ENCODE measurements at regions not wholly inside any gene's neighbourhood (a gene's known extent, or its start where the extent isn't known, plus 50 kb on each side); places are given as distances from the start of the nearest gene placed in this dataset.
"Not testable (repeated sequence)": the region's sequence is repeated elsewhere in the genome, so short reads cannot be mapped to it uniquely, and the experiment has no call there.

GRCh38 chr5:18270635-18271338 lies 636.5 kb downstream of the TAF11L14 start:
- no peak for DNase-seq

GRCh38 chr5:18276939-18277338 lies 642.7 kb downstream of the TAF11L14 start:
- no peak for DNase-seq

GRCh38 chr5:18281947-18282581 lies 647.8 kb downstream of the TAF11L14 start:
- no peak for DNase-seq

GRCh38 chr5:18285257-18285656 lies 651.0 kb downstream of the TAF11L14 start:
- DNase-seq = no peak

GRCh38 chr5:18292146-18292545 lies 657.9 kb downstream of the TAF11L14 start:
- no peak for DNase-seq

- not testable (repeated sequence) for DNase-seq
Observed at GRCh38 chr5:18295696-18296095, 661.4 kb downstream of the TAF11L14 start.

GRCh38 chr5:18299166-18299565 lies 664.9 kb downstream of the TAF11L14 start:
- DNase-seq = no peak

GRCh38 chr5:18305288-18305924 lies 671.1 kb downstream of the TAF11L14 start:
- no peak for DNase-seq

- no peak for DNase-seq
Observed at GRCh38 chr5:18311266-18311665, 677.0 kb downstream of the TAF11L14 start.

- no peak for DNase-seq
Observed at GRCh38 chr5:18312016-18312415, 677.8 kb downstream of the TAF11L14 start.

GRCh38 chr5:18314192-18314778 lies 680.0 kb downstream of the TAF11L14 start:
- DNase-seq = no peak

GRCh38 chr5:18321262-18321942 lies 687.1 kb downstream of the TAF11L14 start:
- no peak for DNase-seq

- DNase-seq = no peak
Observed at GRCh38 chr5:18323891-18324290, 689.6 kb downstream of the TAF11L14 start.

- DNase-seq = no peak
Observed at GRCh38 chr5:18325431-18325830, 691.2 kb downstream of the TAF11L14 start.

GRCh38 chr5:18329328-18329727 lies 695.1 kb downstream of the TAF11L14 start:
- no peak for DNase-seq

- no peak for DNase-seq
Observed at GRCh38 chr5:18333841-18334240, 699.6 kb downstream of the TAF11L14 start.

GRCh38 chr5:18334949-18335348 lies 700.7 kb downstream of the TAF11L14 start:
- no peak for DNase-seq

GRCh38 chr5:18354828-18355227 lies 720.6 kb downstream of the TAF11L14 start:
- DNase-seq = no peak

GRCh38 chr5:18357486-18357885 lies 723.2 kb downstream of the TAF11L14 start:
- no peak for DNase-seq

- no peak for DNase-seq
Observed at GRCh38 chr5:18366234-18366633, 732.0 kb downstream of the TAF11L14 start.

GRCh38 chr5:18370531-18370930 lies 736.3 kb downstream of the TAF11L14 start:
- DNase-seq = no peak

GRCh38 chr5:18375641-18376040 lies 741.4 kb downstream of the TAF11L14 start:
- DNase-seq = no peak

- no peak for DNase-seq
Observed at GRCh38 chr5:18378066-18378465, 743.8 kb downstream of the TAF11L14 start.

Data from CD4-positive, alpha-beta T cell treated with Interleukin-17A for 1 hour (primary cell).